GM23338 (cell line): ENCODE measurements at regions not wholly inside any gene's neighbourhood (a gene's known extent, or its start where the extent isn't known, plus 50 kb on each side); places are given as distances from the start of the nearest gene placed in this dataset.
A peak's percentile ranks its signal among the peaks of the same experiment; 100 is the strongest.

Source experiments
- ATAC-seq: fragments of 200-7000 bp; cut with Tn5 transposase; 3 replicates; pipeline ENCODE4 v1.9.1; 2020
- DNase-seq: peaks from one replicate; pipeline ENCODE4 v3.0.0-alpha.2; 2015; ENCODE audit warnings: low spot score
- H2AFZ ChIP-seq: fragments of 200-600 bp; sonication (generic); 2 replicates; pipeline ENCODE4 v1.8.0; 2016; ENCODE audit warnings: antibody characterized with exemption, mild to moderate bottlenecking, moderate library complexity
- H3F3A ChIP-seq: fragments of 200-600 bp; sonication (generic); replicated peaks from 2 replicates; pipeline ENCODE4 v1.8.0; 2017; ENCODE audit warnings: antibody characterized with exemption, mixed run types, low read depth
- H3K27ac ChIP-seq: fragments of 200-600 bp; sonication (generic); 2 replicates; pipeline ENCODE4 v1.6.1; 2016; ENCODE audit warnings: low read depth
- H3K27me3 ChIP-seq: fragments of 200-600 bp; sonication (generic); 2 replicates; pipeline ENCODE4 v1.8.0; 2016; ENCODE audit warnings: mild to moderate bottlenecking, mixed run types, moderate library complexity; ENCODE audit not compliant: insufficient read depth
- H3K36me3 ChIP-seq: fragments of 200-600 bp; sonication (generic); 2 replicates; pipeline ENCODE4 v1.8.0; 2016; ENCODE audit warnings: mild to moderate bottlenecking; ENCODE audit not compliant: insufficient read depth
- H3K4me1 ChIP-seq: fragments of 200-600 bp; sonication (generic); 2 replicates; pipeline ENCODE4 v1.8.0; 2016; ENCODE audit warnings: mild to moderate bottlenecking, moderate library complexity; ENCODE audit not compliant: insufficient read depth
- H3K4me2 ChIP-seq: fragments of 200-600 bp; sonication (generic); 2 replicates; pipeline ENCODE4 v1.7.1; 2017; ENCODE audit warnings: mixed run types
- H3K4me3 ChIP-seq: fragments of 200-600 bp; sonication (generic); 2 replicates; pipeline ENCODE4 v1.6.1; 2016; ENCODE audit warnings: mixed run types
- H3K79me2 ChIP-seq: fragments of 200-600 bp; sonication (generic); replicated peaks from 2 replicates; pipeline ENCODE4 v1.8.0; 2017; ENCODE audit warnings: mild to moderate bottlenecking; ENCODE audit not compliant: insufficient read depth
- H3K9me2 ChIP-seq: fragments of 200-600 bp; sonication (generic); 2 replicates; pipeline ENCODE4 v1.8.0; 2017; ENCODE audit not compliant: insufficient read depth
- H4K20me1 ChIP-seq: fragments of 200-600 bp; sonication (generic); replicated peaks from 2 replicates; pipeline ENCODE4 v1.8.0; 2017; ENCODE audit warnings: mild to moderate bottlenecking; ENCODE audit not compliant: insufficient read depth
- H3K27ac Mint-ChIP-seq: 2 replicates; pipeline ENCODE4 v1.8.0; 2020; ENCODE audit warnings: inconsistent platforms, mild to moderate bottlenecking, moderate library complexity, mixed read lengths
- H3K27me3 Mint-ChIP-seq: 3 replicates; pipeline ENCODE4 v1.8.0; 2022; ENCODE audit warnings: low read depth, mild to moderate bottlenecking, moderate library complexity, mixed read lengths, inconsistent platforms; ENCODE audit not compliant: insufficient read depth, poor library complexity
- H3K36me3 Mint-ChIP-seq: 3 replicates; pipeline ENCODE4 v1.8.0; 2021; ENCODE audit warnings: low read depth, mild to moderate bottlenecking, inconsistent platforms, moderate library complexity, mixed read lengths
- H3K4me1 Mint-ChIP-seq: 3 replicates; pipeline ENCODE4 v1.8.0; 2020; ENCODE audit warnings: mild to moderate bottlenecking, inconsistent platforms, mixed read lengths
- H3K4me3 Mint-ChIP-seq: 3 replicates; pipeline ENCODE4 v1.8.0; 2021; ENCODE audit warnings: moderate library complexity, mild to moderate bottlenecking, inconsistent platforms, mixed read lengths
- H3K9me3 Mint-ChIP-seq: 3 replicates; pipeline ENCODE4 v1.8.0; 2020; ENCODE audit warnings: moderate library complexity, mild to moderate bottlenecking, inconsistent platforms, mixed read lengths
- CREB1 ChIP-seq: fragments of 250-450 bp; sonication (Bioruptor Pico); IDR thresholded peaks from 2 replicates; pipeline ENCODE4 v1.5.0; 2020; ENCODE audit warnings: low read depth, mild to moderate bottlenecking, moderate library complexity
- CTCF ChIP-seq, 2 experiments: fragments of 200-600 bp in 1 of 2; sonication (generic) in 1 of 2; conservative IDR thresholded peaks; 2 replicates each; pipeline versions ENCODE4 v1.5.1 to v1.6.1; 2016 to 2017; ENCODE audit warnings: antibody characterized with exemption in 2 of 2, low read depth in 2 of 2, mild to moderate bottlenecking in 2 of 2, moderate library complexity in 1 of 2
- ETS1 ChIP-seq: IDR thresholded peaks from 2 replicates; pipeline ENCODE4 v1.6.1; 2016; ENCODE audit warnings: antibody characterized with exemption
- EZH2 ChIP-seq: fragments of 200-600 bp; sonication (generic); IDR thresholded peaks from one replicate; pipeline ENCODE4 v1.8.0; 2017; ENCODE audit warnings: antibody characterized with exemption, mild to moderate bottlenecking, low read depth; ENCODE audit not compliant: unreplicated experiment
- JUNB ChIP-seq: IDR thresholded peaks from one replicate; pipeline ENCODE4 v1.6.1; 2016; ENCODE audit warnings: antibody characterized with exemption; ENCODE audit not compliant: unreplicated experiment
- NANOG ChIP-seq: IDR thresholded peaks from 2 replicates; pipeline ENCODE4 v1.6.1; 2016; ENCODE audit warnings: antibody characterized with exemption, borderline replicate concordance
- POLR2AphosphoS5 ChIP-seq: IDR thresholded peaks from 2 replicates; pipeline ENCODE4 v1.6.1; 2016; ENCODE audit warnings: antibody characterized with exemption, low read depth
- REST ChIP-seq: IDR thresholded peaks from one replicate; pipeline ENCODE4 v1.6.1; 2018; ENCODE audit warnings: antibody characterized with exemption; ENCODE audit not compliant: unreplicated experiment
- ZNF114 ChIP-seq: fragments of 250-450 bp; sonication (Bioruptor Pico); IDR thresholded peaks from 2 replicates; pipeline ENCODE4 v1.5.0; 2020; ENCODE audit warnings: mild to moderate bottlenecking, moderate library complexity
- ZNF331 ChIP-seq: fragments of 250-450 bp; sonication (Bioruptor Pico); IDR thresholded peaks from 2 replicates; pipeline ENCODE4 v1.5.0; 2020; ENCODE audit warnings: low read depth, mild to moderate bottlenecking, moderate library complexity
- ZNF462 ChIP-seq: fragments of 250-450 bp; sonication (Bioruptor Pico); IDR thresholded peaks from 2 replicates; pipeline ENCODE4 v1.5.0; 2020; ENCODE audit warnings: mild to moderate bottlenecking, moderate library complexity

GRCh38 chr22:27576815-27577573, 224.6 kb downstream of the MN1 start:
- ATAC-seq (peak; percentile 17; the same call in 1 of the 3 replicates), DNase-seq (peak; percentile 32)
- Mint-ChIP-seq H3K4me3 (no peak overlapping the region), H3K36me3 (no peaks in the 10 kb centered on the region), H3K9me3 (no peaks in the 10 kb centered on the region; the same call in 2 of the 3 replicates), H3K27ac (no peak overlapping the region), H3K4me1 (peaks cover 28% of the 10 kb centered on the region), H3K27me3 (peaks cover 30% of the 10 kb centered on the region)
- Histone ChIP-seq H3K4me3 (no peak overlapping the region), H2AFZ (no peak overlapping the region; the same call in 1 of the 2 replicates), H3K9me2 (no peaks in the 10 kb centered on the region), H4K20me1 (0 out of 2 replicates have a peak, but pooled peaks cover 3% of the 10 kb centered on the region), H3F3A (0 out of 2 replicates have a peak, but pooled peaks cover 2% of the 10 kb centered on the region), H3K4me2 (no peak overlapping the region), H3K79me2 (no peaks in the 10 kb centered on the region), H3K27ac (no peak overlapping the region), H3K36me3 (no peaks in the 10 kb centered on the region), H3K4me1 (peaks cover 8% of the 10 kb centered on the region; the same call in 1 of the 2 replicates), H3K27me3 (no peaks in the 10 kb centered on the region)
- TF ChIP-seq ZNF462 (no peak), NANOG (no peak), EZH2 (no peak), ZNF114 (CRISPR knock-in tag) (no peak), CTCF (conservative IDR thresholded peaks at IDR 0.05; ENCODE audit: low read depth in 2 of 2) (no peak), POLR2AphosphoS5 (no peak; the same call in 1 of the 2 replicates), JUNB (no peak), ZNF331 (CRISPR knock-in tag) (no peak), REST (no peak), CREB1 (CRISPR knock-in tag) (no peak), ETS1 (no peak)
